Cardiac fibroblast (primary cell): ENCODE measurements at regions not wholly inside any gene's neighbourhood (a gene's known extent, or its start where the extent isn't known, plus 50 kb on each side); places are given as distances from the start of the nearest gene placed in this dataset.

ENCODE experiments used
- DNase-seq, 2 donors: peaks; one replicate each; pipeline versions ENCODE4 v3.0.0 to v3.0.0-alpha.2; 2010; ENCODE audit warnings: low read depth in 2 of 2
- H3K4me3 ChIP-seq, 2 donors: replicated peaks in 1 of 2; 1 replicate in 1 of 2; 2 replicates in 1 of 2; pipeline ENCODE4 v1.5.1; 2011; ENCODE audit warnings: low read depth in 2 of 2, low read length in 2 of 2, mild to moderate bottlenecking in 2 of 2, moderate library complexity in 1 of 2
- TF ChIP-seq, protein P1 (sequence below): IDR thresholded peaks from one replicate; pipeline ENCODE4 v1.5.1; 2011; ENCODE audit warnings: low read depth, mild to moderate bottlenecking, low read length, inconsistent platforms

DNA sequence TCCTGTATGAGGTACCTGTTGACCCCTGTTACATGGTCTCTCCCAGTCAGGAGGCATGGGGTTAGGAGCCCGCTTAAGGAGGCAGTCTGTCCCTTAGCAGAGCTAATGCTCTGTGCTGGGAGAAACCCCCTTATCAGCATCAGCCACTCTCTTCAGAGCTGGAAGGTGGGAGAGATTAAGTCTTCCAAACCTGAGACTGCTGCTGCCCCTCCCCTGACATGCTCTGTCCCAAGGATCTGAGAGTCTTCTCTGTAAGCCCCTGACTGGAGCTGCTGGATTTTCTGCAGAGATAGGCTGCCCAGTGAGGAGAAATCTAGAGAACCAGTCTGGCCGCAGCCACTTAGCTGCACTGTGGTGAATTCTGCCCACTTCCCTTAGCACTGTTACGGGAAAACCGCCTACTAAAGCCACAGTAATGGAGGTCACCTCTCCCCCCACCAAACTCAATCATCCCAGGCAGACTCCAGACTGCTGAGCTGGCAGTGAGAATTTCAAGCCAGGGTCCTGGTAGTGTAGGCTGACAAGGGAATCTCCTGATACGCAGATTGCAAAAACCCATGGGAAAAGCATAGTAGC, 222.3 kb downstream of the DDX3Y start:
- H3K4me3 ChIP-seq, result no peak overlapping the region
- TF ChIP-seq, protein P1, sequence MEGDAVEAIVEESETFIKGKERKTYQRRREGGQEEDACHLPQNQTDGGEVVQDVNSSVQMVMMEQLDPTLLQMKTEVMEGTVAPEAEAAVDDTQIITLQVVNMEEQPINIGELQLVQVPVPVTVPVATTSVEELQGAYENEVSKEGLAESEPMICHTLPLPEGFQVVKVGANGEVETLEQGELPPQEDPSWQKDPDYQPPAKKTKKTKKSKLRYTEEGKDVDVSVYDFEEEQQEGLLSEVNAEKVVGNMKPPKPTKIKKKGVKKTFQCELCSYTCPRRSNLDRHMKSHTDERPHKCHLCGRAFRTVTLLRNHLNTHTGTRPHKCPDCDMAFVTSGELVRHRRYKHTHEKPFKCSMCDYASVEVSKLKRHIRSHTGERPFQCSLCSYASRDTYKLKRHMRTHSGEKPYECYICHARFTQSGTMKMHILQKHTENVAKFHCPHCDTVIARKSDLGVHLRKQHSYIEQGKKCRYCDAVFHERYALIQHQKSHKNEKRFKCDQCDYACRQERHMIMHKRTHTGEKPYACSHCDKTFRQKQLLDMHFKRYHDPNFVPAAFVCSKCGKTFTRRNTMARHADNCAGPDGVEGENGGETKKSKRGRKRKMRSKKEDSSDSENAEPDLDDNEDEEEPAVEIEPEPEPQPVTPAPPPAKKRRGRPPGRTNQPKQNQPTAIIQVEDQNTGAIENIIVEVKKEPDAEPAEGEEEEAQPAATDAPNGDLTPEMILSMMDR, result no peak
- no peak for DNase-seq

DNA sequence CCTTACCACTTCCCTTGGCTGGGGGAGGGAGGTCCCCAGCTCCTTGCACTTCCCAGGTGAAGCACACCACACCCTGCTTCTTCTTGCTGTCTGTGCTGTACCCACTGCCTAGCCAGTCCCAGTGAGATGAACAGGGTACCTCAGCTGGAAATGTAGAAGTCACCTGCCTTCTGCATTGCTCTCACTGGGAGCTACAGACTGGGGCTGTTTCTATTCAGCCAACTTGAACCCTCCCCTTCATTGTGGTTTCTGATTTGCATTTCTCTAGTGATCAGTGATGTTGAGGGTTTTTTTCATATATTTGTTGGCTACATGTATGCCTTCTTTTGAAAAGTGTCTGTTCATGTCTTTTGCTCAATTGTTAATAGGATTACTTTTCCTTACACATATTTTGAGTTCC, 222.8 kb downstream of the DDX3Y start:
- DNase-seq, result no peak
- TF ChIP-seq, protein P1, result no peak
- H3K4me3 ChIP-seq, result no peak overlapping the region

DNA sequence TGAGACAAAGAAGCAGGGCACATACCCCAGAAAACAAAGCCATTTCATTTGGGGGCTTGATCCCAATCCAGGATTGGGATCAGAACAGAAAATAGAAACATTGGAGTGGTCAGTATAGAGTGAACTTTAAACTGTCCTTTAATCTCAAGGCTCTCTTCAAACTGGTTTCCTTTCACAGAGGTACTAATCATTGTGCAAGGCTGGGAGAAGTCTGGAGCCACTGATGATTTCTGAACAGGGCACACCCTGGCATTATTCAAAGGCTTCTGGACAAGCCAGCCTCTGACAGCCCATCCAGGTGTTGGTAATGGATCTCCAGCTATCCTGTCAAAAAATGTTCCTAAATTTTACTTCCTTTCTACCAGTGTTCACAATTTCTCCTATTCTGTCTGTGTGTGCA, 244.5 kb downstream of the DDX3Y start:
- H3K4me3 ChIP-seq, result peak overlapping the region in 1 of 2 donors; percentile 18
- TF ChIP-seq, protein P1, result no peak
- no peak for DNase-seq

DNA sequence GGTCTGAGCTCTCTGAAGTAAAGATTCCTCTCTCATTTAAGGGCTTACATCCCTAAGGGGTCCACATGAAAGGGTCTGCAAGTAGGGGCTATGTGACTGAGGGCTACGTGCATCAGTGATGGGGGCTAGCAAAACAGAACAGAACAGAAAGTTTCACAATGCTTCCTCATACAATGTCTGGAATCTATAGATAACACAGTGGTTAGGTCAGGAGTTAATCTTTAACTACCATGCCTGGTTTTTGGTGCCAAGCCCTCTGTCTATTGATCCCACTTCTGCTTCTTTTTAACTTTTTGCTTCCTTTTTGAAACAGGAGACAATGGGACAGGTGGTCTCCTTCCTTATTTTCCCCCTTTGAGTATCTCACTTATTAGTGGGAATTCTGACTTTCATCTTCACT, 263.0 kb downstream of the DDX3Y start:
- DNase-seq, result no peak
- TF ChIP-seq, protein P1, result no peak
- no peak overlapping the region for H3K4me3 ChIP-seq

DNA sequence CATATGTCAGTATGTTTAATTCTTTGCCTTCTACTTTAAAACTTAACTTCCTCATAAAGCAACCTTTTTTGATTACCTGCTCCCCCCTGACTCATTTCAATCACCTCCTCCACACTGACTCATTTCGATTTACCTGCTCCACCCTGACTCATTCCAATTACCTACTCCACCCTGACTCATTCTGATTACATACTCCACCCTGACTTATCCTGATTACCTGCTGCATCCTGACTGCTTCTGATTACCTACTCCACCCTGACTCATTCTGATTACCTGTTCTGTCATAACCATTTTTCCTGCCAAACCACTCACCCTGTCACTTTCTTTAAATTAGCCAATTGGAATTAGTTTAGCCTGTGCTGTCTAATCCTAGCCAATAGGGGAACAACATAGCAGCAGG, 263.6 kb downstream of the DDX3Y start:
- H3K4me3 ChIP-seq, result no peak overlapping the region
- TF ChIP-seq, protein P1, result no peak
- DNase-seq, result no peak
